ENCODE measurements at regions not wholly inside any gene's neighbourhood (a gene's known extent, or its start where the extent isn't known, plus 50 kb on each side); places are given as distances from the start of the nearest gene placed in this dataset.

DNA sequence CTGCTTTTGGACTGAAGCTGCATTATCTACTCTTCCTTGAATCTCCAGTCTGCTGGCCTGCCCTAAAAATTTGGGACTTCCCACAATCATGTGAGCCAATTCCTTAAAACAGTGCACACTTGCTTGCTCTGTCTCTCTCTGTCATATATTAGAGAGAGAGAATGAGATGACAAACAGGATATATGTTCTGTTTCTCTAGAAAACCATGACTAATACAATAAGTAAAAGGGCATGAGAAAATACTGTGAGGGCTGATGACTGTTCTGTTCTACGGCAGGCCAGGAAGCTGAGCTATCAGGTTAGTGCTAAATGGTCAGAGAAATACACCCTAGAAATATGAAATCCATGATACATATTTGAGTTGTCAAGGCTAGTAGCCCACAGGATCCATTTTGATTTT is 1896.8 kb upstream of the CELF4 start:
- TF ChIP-seq, protein P1, sequence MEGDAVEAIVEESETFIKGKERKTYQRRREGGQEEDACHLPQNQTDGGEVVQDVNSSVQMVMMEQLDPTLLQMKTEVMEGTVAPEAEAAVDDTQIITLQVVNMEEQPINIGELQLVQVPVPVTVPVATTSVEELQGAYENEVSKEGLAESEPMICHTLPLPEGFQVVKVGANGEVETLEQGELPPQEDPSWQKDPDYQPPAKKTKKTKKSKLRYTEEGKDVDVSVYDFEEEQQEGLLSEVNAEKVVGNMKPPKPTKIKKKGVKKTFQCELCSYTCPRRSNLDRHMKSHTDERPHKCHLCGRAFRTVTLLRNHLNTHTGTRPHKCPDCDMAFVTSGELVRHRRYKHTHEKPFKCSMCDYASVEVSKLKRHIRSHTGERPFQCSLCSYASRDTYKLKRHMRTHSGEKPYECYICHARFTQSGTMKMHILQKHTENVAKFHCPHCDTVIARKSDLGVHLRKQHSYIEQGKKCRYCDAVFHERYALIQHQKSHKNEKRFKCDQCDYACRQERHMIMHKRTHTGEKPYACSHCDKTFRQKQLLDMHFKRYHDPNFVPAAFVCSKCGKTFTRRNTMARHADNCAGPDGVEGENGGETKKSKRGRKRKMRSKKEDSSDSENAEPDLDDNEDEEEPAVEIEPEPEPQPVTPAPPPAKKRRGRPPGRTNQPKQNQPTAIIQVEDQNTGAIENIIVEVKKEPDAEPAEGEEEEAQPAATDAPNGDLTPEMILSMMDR (IDR thresholded peaks at IDR 0.05; ENCODE audit: low read depth, low read length), result no peak
- TF ChIP-seq POLR2A (IDR thresholded peaks at IDR 0.05; ENCODE audit: extremely low read depth, insufficient read length) (no peak), MYC (IDR thresholded peaks at IDR 0.05; ENCODE audit: low read depth, low read length) (no peak)
- TF ChIP-seq, protein P2, sequence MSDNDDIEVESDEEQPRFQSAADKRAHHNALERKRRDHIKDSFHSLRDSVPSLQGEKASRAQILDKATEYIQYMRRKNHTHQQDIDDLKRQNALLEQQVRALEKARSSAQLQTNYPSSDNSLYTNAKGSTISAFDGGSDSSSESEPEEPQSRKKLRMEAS (IDR thresholded peaks at IDR 0.05; ENCODE audit: low read depth, low read length), result no peak
